GM19035 (cell line): ENCODE measurements at regions not wholly inside any gene's neighbourhood (a gene's known extent, or its start where the extent isn't known, plus 50 kb on each side); places are given as distances from the start of the nearest gene placed in this dataset.

Experiments used
- ATAC-seq: cut with Tn5 transposase; IDR thresholded peaks from one replicate; pipeline ENCODE4 v1.9.1; 2021; ENCODE audit not compliant: unreplicated experiment

DNA sequence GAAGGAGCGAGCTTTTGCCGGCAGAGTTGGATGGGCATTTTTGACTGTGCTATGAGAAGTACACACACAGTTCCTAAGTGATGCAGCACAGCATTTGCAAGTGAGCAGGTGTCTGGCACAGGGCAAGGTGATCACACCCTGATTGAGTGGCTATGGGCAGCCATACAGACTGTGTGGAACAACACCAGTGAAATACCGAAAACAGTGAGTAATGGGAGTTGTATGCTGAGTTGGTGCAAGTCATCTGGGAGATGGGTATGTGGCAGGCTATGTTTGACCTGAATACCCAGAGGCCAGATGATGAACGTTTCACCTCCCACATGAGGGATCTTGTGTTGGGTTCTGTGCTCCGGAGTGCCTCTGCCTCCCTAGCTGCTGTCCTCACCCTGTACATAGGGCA, 53.5 kb upstream of the TIPARP start:
- no peak for ATAC-seq

DNA sequence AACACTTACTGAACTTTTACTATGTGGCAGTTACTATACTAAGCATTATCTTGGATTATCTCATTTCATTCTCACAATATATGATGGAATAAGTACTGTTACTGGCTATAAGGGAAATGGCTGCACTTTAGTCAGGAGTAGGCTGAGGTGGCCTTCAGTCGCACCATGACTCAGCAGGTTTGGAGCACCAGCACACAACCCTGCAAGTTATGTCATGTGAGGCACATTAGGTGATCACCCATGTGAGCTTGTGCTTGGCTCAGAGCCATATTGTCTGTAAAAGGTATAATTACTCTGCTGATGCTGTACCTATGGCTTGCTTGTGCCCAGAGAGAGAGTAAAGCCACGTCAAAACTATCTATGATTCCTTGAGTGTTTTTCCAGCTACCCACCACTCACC, 54.1 kb upstream of the TIPARP start:
- no peak for ATAC-seq

DNA sequence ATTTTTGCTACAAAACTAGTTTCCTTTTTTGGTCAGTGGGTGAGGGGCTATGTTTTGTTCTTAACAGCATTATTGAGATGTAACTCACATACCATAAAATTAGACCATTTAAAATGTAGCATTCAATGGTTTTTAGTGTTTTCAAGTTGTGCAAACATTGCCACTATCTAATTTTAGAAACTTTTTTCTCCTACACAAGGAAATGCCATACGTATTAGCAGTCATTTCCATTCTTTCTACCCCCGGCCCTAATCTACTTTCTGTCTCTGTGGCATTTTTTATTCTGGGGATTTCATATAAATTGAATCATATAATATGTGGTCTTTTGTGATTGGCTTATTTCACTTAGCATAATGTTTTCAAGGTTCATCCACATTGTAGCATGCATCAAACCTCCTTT, 55.0 kb upstream of the TIPARP start:
- no peak for ATAC-seq

DNA sequence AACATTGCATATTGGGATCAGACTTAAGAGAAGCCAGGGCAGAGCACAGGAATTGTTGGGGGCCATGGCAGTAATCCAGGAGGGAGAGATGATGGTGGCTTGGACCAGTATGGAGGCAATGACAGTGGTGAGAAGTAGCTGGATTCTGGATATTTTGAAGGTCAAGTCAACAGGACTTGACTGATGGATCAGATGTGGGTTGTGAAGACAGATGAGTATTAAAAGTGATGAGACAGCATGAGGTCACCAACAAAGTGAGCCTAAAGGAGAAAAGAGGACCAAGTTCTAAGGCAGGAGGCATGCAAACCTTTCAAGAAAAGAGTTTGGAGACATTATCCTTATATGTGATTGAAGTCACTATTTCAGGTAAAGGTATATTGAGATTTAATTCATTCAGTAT, 56.6 kb upstream of the TIPARP start:
- ATAC-seq = no peak

DNA sequence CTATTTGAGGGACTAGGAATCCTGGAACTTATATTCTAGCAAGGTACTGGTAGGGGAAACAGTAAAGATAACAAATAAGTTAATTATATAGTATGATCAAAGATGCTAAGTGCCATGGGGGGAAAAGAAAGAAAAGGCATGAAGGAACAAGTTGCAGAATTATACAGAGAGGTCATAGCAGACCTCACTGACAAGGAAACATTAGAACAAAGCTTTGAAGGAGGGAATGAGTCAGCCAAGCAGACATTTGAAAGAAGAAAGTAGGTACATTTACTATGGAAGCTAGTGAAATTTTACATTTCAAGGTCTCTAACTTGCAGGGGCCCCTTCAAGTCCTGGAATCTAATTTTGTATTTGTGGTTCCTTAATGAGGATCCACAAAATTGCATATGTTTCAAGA, 57.2 kb upstream of the TIPARP start:
- no peak for ATAC-seq

DNA sequence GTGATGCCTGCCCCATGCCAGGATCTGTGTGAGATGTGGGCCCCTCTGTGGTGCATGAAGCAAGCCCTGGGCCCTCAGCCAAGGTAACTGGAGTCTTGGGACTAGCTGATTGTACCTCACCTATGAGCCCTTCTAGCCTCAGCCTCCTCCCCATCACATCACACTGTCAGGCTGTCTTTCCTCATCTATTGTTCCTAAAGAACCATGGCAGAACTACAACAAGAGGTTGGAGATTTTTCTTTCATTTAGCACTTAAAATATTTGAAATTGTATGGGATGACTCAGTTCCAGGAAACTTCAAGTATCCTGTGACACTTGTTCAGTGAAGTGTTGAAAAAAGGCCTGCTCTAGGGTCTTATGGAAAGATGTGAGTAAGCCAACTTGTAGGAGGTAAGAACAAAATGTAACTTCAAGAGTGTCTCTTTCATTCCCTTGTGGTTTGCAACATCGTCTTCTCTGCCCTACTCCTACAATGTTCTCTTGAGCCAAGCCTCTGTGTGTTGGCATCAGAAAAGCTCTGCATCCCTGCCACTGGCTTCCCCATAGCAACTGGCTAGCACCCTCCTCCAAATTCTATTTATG, 58.7 kb upstream of the TIPARP start:
- no peak for ATAC-seq

DNA sequence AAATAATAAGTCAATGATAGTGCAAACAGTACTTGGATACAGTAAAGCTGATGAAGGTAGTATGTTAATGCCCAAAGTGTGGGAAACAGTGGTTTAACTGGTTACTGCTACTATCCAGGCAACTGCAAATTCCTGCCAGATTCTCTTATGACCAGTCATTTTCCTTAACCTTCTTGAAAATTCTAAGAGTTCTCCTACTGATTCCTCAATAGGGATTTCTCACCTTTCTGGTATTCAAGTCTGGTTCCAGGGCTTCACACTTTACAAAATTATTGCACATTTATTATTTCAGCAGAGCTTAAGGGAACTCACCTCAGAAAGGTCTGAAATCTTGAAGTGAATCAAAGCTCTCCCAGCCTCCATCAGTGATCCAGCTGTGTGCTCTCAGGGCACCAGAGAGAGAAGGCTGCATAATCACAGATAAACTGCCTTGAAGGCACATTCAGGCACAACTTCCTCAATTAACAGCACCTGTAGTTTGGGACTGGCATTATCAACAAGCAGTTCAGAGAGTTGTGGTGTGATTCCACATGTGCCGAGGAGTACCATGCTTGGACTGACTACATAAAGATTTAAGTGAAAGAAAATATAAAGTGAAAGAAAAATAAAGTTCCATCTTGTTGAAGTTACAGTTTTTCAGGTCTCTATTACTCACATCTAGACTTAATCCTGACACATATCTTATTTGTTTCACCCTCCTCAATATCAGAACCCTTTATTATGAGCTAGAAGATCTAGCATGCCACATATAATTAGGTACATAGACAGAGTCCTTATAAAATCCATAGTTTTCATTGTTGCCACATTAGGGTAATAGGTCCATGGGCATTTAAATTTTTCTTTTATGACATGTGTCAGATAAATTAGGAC, 59.5 kb upstream of the TIPARP start:
- ATAC-seq = no peak

DNA sequence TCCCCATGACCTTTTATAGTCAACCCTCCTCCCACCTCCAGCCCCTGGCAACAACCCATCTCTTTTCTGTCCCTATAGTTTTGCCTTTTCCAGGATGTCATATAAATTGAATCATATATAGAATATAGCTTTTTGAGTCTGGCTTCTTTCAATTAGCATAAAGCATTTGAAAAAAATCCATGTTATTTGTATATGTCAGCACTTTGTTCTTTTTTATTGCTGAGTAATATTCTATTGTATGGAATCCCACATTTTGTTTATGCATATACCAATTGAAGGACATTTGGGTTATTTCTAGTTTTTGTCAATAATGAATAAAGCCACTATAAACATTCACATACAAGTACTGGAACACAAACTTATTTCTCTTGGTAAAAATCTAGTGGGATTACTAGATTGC, 58.0 kb upstream of the SSR3 start:
- no peak for ATAC-seq

DNA sequence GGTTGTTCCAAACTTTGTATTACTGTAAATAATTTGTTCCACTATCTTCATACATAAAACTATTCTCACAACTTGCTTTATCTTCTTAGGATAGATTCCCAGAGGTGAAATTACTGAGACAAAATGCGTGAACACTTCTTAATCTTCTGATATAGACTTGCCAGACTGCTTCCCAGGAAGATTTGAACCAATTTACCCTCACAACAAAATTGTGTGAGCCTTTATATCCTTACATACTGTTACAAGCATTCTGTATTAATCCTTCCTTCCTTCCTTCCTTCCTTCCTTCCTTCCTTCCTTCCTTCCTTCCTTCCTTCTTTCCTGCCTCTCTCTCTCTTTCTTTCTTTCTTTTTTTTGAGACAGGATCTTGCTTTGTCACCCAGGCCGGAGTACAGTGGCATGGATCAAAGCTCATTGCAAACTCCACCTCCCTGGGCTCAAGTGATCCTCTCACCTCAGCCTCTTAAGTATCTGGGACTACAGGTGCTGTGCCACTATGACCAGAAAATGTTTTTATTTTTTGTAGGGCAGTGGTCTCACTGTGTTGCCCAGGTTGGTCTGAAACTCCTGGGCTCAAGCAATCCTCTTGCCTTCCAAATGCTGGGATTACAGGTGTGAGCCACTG, 57.1 kb upstream of the SSR3 start:
- no peak for ATAC-seq

DNA sequence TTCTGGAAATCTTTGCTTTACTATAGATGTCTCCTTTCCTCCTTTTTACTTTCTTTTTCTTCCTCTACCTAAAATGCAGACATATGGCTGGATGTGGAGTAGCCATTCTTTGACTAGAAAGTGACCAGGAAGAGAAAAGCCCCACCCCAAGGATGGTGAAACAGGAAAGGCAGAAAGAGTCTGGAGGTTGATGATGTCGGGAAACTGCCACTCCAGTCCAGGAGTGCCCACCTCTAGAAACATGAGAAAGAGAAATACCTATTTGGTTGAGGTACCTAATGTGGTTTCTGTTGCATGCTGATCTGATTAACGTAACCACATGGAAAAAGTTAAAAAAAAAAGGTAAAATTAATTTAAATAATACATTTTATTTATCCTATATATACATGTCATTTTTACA, 55.2 kb upstream of the SSR3 start:
- ATAC-seq = no peak

DNA sequence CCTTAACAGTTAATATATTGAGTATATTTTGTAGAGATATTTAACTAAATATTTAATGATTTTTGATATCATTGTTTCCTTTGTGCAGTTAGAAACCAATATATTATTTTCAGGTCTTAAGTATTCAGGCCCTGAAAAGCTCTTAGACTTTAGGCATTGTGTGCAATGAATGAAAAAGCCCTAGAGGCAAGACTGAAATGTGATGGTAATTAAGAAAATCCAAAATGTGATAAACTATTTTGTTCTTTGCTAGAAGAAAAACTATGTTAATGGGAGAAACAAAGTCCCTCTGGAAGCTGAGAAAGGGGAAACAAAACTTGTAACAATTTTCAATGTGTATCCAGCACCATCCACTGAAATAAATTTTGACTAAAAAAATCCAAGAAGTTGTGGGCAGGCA, 54.6 kb upstream of the SSR3 start:
- ATAC-seq = no peak

DNA sequence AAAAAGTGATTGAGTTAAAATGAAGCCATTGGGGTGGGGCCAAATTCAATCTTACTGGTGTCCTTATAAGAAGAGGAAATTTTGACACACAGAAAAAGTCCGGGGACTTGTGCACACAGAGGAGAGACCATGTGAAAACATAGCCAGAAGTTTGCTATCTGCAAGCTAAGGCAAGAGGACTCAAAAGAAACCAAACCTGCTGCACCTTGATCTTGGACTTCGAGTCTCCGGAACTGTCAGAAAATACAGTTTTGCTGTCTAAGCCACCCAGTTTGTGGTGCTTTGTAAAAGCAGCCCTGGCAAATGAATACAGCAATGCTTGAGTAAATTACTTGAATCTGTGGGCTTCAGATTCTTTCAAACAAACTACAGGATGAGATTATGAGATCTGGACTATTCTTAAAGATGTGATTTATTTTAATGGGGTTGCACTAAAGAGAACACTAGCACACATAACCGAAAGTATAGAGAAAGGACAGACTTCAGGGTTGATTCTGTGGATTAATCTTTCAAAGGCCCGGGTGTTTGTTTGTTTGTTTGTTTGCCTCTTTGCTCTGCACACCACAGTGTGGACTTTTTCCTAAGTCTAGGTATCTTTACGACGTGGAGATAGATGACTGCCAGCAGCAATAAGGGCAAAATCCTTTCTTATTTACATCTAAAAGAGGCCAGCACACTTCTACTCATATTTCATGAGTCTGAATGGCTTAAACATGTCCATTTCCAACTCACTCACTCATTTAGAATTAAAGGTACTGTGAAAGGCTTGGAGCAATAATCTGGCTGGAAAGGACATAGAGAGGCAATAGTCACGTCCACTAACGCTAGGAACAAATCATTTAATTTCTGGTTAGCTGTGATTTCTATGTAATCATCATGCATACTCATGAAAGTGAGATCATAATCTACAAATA, 53.9 kb upstream of the SSR3 start:
- no peak for ATAC-seq

DNA sequence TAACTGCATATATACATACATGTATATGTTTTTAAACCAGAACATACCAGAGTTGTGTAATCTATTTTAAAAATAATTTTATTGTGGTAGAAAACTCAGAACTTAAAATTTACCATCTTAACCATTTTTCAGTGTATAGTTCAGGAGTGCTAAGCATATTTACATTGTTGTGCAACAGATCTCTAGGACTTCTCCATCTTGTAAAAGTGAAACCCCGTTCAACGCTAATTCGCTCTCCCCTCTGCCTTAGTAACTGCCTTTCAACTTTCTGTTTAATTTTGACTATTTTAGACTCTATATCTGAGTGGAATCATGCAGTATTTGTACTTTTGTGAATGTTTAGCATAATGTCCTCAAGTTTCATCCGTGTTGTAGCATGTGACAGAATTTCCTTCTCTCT, 51.8 kb upstream of the SSR3 start:
- ATAC-seq = peak; percentile 50

DNA sequence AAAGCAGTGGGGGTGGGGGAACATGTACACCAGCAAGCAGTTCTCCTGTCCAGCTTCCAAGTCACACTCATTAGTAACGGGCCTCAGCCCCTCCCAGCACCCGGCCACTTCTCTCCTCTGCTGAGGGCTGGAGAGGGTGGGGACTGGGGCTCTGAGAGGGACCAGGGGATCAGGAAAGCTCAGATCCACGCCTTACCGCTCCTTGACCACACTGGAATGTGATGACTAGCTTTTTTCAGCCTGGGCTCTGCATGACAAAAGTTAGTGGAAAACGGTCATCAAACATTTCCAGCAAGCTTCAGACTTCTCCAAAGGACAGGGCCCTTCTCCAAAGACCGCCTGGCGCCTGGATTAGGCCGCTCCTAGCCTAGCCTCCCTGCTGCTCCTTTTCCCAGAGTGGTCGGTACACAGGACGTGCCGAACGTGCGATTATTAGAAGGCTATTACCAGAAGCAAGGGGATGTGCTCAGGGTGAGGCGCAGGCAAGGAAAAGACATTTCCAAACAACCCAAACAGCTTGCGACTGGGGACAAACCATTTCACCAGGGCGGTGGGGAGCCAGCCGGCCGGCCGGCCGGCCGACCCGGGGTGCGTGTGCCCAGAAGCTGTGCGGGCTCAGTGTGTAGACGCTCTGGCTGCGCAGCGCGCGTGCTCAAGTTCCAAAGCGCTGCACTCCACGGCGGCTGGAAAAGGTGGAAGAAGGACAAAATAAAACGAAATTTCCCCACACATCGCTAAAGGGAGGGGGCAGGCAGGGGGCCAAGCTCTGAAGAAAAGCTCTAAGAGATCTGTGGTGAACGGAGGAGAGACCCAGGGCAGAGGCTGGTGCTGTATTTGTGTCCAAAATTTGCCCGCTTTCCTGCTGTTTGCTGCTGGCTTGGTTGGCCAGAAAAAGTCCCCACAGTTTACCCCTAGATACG, 51.0 kb upstream of the SSR3 start:
- ATAC-seq = peak; percentile 25

DNA sequence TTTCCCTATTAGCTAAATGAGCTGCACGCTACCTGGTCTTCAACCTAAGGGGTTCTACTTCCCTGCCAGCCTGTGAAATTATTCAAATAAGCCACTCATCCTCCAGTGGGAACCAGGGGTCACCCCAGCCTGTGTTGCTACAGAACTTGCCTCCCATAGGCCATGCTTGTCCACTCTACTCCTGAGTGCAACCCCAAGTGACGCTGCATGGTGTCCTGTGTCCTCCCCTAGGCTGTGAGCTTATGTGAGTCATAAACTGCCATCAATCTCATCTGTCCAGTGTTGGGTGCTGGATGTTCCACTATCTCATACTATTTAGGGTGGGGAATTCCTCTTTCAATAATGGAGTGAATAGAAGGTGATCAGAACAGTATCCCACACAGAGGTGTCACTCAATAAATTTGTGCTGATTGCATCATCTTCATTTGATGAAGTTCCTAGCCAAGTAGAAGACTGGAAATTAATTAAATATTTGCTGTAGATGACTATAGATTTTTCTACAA, 49.8 kb upstream of the SSR3 start:
- ATAC-seq = no peak
